NCI-H2196 (cell line): ENCODE measurements at regions not wholly inside any gene's neighbourhood (a gene's known extent, or its start where the extent isn't known, plus 50 kb on each side); places are given as distances from the start of the nearest gene placed in this dataset.

Experiments used
- DNase-seq: peaks from one replicate; lab custom pipeline; 2025; ENCODE audit not compliant: unreplicated experiment; lab: John Stamatoyannopoulos, UW

DNA sequence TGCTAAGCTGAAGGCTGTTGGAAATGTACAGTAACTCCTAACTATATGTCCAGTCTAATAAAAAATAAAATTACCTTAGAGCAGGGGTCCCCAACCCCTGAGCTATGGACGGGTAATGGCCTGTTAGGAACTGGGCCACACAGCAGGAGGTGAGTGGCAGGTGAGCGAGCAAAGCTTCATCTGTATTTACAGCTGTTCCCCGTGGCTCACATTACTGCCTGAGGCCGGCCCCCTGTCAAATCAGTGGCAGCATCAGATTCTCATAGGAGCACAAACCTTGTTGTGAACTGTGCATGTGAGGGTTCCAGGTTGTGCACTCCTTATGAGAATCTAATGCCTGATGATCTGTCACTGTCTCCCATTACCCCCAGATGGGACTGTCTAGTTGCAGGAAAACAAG, 73.1 kb upstream of the CXCR4 start:
- no peak for DNase-seq

DNA sequence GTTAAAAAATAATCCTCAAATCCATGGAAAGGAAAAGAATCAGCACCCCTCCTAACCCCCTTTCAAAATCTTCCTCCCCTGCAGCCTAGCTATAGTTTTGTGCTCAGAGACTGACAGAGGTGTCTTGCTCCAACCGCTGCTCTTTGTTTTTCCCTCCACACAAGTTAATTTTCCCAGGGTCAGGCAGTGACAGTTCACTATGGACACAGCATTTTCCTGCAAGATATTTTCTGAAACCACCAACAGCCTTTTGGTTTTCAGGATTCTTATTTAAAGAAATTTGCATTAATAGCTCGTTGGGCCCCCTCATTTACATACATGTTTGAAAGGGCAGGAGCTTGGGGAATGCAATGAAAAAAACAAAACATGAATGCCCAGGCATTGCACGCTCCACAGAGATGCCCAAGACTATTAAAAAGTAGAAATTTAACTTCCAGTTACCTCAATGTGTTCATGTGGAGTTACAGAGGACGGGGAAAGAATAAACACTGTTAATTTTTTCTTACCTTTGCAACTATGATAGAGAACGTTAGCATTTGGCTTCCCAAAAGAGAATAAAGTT, 71.4 kb upstream of the CXCR4 start:
- DNase-seq = no peak

DNA sequence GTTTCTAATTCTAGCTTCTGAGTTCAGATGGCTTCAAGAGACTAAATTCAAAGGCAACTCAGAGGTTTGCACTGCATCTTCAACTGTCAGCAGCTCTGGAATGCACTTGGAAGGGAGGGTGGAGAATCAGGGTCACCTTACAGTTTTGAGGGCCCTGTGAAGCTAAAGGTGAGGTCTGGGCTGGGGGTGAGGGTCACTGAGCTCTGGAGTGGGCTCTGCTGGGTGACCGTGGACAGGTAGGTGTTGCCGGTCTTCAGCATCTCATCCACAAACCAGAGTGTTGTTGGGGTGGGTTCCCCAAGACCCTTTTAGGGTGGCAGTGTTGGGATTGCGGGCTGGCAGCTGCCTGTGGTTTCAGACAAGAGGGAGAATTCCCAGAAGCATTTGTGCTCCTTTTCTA, 70.1 kb upstream of the CXCR4 start:
- no peak for DNase-seq

DNA sequence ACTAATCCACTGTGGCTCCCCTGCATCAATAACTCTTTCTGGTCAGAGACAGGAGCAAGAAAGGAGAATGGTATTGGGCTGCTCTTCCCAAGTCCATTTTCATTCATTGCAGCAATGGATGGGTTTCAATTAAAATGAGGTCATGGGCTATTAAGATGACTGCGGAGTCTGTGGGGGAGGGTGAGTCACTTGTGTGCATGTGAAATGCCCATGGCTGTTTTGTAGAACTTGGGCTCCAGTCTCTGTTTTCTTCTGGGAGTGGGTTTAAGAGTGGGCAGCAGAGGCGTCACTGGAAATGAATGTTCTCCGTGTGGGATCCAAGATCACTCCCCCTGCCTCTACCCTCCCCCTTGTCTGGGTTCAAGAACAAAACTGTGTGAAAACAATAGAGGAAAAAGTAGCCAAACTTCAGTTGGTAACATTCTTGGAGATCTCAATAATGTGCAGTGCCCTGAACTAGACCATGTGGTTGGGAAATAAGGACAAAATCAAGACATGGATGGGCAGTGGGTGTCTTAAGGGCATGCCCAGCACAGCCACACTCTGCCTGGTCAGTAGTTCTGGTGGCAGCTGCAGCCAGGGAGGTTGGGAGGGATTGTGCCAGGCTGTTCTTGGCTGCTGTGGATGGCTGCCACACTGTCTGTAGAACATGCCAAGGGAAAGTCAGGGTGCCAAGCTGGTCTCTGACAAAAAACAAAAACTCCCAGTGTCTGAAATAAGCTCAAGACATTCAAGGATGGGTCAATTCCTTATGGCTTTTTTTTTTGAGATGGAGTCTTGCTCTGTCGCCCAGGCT, 68.2 kb upstream of the CXCR4 start:
- DNase-seq = no peak

DNA sequence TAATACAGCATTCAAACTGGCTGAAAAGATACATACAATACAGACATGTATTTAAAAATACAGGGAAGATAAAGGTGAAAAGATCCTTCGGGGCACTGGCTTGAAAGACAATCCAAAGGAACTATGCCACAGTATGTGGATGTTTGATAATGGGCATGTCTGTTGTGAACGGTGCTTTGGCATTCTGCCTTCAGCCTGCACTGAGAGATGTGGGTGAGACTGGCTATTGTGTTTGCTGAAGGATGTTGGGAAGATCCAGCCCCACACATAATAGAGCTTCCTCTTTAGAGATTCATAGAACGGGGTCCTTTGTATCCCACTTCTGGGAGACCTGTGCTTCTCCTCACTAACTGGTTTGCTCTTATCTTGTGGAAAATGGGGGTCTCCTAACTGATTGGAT, 65.1 kb upstream of the CXCR4 start:
- no peak for DNase-seq

DNA sequence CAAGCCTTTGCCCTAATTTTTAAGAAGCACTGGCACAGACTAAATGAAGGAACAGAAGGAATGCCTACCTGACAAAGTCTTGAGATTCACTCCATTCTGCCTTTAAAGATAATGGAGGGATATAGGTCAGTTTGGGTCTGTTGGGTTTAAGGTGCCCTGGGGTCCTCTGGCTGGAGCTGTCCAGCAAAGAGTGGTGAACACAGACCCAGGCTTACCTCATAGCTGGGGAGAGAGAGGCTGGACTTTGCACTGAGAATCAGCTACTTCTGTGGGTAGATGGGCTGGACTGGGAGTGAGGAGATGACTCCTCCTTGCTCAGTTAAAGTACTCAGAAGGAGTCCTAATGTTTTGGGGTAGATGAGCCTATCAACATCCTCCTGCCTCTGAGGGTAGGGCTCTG, 64.4 kb upstream of the CXCR4 start:
- DNase-seq = no peak

DNA sequence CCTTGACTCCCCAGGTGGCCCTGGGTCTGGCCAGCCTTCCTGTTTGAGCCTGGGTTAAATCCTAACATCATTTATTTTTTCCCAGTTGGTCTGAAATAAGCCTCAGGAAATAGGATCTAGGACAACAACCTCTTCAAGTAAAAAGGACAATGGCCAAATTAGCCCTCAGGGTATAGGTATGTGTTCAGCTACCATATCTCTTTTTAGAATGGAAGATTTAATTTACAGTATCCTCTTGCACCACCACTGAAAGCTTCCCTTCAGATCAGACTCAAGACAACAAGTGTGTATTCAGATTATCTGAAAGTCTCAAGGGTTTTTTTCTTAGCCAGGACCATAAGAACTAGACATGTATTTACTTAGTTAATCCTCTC, 61.6 kb upstream of the CXCR4 start:
- DNase-seq = no peak

DNA sequence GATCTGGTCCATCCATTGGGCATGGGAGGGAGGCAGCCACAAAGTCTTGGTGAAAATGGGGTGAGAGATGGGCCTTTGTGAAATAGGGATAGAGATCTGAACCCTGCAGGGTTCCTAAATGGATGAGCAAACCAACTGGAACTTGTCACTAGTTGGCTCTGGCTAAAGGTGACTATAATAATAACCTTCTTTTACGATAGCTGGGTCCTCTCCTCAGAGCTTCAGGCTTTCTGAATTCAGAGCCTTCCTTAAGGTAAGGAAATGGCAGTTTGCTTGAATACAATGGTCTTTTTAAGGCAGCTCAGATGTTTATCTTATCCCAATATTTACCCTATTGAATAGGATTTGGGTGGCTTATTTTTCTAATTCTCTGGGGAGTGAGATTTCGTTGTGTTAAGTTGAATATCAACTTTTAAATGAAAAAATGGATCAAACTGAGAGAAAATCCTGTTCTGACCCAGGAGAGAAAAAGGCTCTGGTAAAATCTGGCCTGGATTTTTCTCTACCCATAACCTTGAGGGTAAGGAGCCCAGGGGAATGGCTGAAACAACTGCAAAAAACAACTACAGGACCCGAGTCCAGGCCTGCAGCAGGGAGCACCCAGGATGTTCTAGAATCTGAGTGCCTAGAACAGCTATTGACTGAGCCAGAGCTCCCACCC, 61.1 kb upstream of the CXCR4 start:
- no peak for DNase-seq

DNA sequence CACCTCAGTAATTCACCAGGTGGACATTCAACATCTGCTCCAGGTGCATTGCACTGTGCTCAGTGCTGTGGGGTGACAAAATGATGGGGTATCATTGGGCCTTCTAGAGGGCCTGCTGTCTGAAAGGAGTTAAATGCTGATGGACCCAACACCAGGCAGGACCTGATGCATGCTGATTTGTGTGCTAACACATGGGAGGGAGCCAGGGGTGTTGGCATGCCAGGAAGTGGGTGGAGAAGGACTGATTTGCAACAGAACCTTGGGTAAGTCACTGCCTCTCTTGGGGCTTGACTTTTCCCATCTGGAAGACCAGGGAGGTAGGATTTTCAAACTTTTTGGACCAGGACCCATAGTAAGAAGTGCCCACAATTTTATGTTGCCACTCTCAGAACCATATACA, 57.9 kb upstream of the CXCR4 start:
- DNase-seq = no peak

DNA sequence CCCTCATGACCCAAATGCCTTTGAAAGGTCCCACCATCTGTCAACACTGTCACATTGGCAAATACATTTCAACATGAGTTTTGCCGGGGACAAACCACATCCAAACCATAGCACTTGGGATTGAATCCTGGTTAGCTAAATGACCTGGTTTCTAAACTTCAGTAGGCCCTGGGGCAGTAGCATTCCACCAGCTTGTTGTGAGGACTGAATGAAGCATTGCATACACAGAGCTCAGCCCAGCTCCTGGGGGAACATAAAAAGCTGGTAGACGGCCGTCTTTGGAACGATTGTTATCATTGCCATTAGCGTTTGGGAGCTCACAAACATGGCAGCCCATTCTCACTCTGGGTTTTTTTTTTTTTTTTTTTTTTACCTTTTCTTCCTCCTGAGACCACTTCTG, 57.5 kb upstream of the CXCR4 start:
- no peak for DNase-seq

DNA sequence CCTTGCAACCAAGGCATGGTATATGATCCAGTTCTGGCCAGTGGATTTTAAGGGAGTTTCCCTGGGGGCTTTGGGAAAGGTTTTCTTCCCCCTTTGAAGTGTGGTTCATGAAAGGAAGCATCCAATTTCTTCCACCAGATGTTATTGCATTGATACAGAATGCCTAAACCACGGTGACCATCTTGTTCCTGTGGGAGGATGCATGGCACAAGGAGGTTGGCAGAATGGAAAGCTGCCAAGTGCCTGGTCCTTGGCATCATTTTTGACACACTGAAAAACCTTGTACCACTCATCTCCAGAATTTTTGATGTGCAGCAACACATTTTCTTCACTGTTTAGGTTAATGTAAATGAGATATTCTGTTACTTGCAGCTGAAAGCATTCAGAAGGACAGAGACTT, 55.2 kb upstream of the CXCR4 start:
- DNase-seq = no peak

DNA sequence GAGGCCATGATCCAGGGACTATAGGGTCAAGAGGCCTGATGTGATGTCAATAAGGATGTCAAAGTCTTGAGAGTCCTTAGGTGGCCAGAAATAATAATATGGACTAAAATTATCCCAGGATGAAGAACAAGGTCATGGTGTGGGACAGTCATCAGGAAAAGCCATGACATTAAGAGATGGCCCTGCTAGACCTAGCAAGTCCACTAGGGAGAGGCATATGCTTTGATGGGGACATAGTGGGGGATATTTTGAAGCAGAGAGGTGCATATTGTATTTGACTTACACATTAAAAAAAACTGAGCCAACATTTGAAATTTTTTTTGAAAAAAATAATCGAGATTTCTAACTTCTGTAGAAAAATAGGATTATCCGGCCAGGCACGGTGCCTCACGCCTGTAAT, 53.3 kb upstream of the CXCR4 start:
- DNase-seq = no peak

DNA sequence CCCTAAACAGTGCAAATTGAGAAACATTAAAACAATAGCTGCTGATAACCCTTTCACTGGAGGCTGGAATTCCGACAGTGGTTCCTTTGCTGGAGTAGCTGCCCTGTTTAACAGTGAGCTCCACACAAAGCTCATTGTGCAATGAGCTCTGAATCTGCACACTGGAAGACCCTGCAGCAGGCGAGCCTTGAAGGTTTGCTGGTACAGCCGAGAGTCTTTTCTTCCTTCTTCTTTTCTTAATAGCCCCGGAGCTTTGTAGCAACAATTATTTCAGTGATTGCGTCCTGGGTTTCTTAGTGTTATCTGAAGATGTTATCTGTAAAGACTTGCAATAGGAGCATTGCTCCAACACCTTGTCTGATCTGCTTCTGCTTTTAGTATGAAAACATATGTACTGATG, 50.8 kb upstream of the CXCR4 start:
- DNase-seq = no peak

DNA sequence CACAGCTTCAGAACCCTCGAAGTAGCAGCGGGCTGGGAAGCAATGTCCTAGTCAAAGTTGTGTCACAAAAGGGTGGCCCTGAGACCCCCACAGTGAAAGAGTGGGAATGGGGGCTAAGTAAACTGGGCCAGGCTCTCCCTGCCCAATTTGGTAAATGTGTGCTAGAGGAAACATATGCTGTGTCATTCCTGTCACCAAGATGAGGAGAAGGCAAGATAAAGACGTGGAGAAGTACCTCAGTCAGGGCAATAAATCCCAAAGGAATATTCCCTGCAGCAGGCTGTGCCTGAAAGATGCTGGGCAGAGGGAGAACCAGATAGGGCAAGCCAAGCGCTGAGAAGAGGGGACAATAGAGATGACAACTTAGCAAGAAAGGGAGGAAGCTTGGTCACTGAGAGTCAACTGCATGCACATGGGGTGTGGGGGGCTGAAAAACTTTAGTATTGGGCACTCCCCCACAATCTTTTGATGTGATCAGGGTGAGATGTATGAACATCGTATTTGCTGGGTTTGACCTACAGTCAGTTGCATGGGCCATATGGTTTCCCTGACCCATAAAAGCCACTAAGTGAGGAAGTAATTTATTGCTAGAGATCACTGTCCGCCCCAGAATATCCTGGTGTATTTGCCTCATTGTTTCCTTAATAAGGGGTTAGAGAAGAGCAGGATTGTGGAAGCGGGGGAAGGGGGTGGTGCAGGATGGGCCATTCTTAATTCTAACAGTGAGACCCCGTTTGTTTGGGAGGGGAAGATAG, 49.9 kb upstream of the CXCR4 start:
- no peak for DNase-seq
